Uterus (tissue), 3 donors: ENCODE measurements at regions not wholly inside any gene's neighbourhood (a gene's known extent, or its start where the extent isn't known, plus 50 kb on each side); places are given as distances from the start of the nearest gene placed in this dataset.
A peak's percentile ranks its signal among the peaks of the same experiment; 100 is the strongest.

Experiments used
- DNase-seq, 2 donors: peaks; one replicate each; pipeline ENCODE4 v3.0.0-alpha.2; 2019 to 2020
- H3K27ac ChIP-seq, 2 donors: fragments of 200-600 bp; sonication (generic); 1 replicate in 1 of 2; 2 replicates in 1 of 2; pipeline ENCODE4 v1.5.1; 2016 to 2018
- H3K27me3 ChIP-seq, 2 donors: fragments of 200-600 bp; sonication (generic); one replicate each; pipeline ENCODE4 v1.5.1; 2018 to 2019; ENCODE audit warnings: control low read depth in 1 of 2
- H3K36me3 ChIP-seq, 2 donors: fragments of 200-600 bp; sonication (generic); one replicate each; pipeline ENCODE4 v1.5.1; 2019; ENCODE audit warnings: control low read depth in 1 of 2
- H3K4me1 ChIP-seq, 2 donors: fragments of 200-600 bp; sonication (generic); one replicate each; pipeline ENCODE4 v1.5.1; 2018 to 2019; ENCODE audit warnings: control low read depth in 1 of 2
- H3K4me3 ChIP-seq, 2 donors: fragments of 200-600 bp; sonication (generic); 1 replicate in 1 of 2; 2 replicates in 1 of 2; pipeline ENCODE4 v1.5.1; 2018 to 2019; ENCODE audit warnings: mild to moderate bottlenecking in 1 of 2
- H3K9me3 ChIP-seq, 2 donors: fragments of 200-600 bp; sonication (generic); one replicate each; pipeline ENCODE4 v1.5.1; 2019; ENCODE audit warnings: control low read depth in 1 of 2
- POLR2A ChIP-seq, 2 donors: fragments of 450-650 bp; IDR thresholded peaks; one replicate each; pipeline ENCODE4 v1.6.1; 2016; ENCODE audit warnings: antibody characterized with exemption in 2 of 2, mild to moderate bottlenecking in 1 of 2, moderate library complexity in 1 of 2
- intact Hi-C: fragments of 100-400 bp; cut with DNase I; formaldehyde crosslinking; loops from one replicate; pipeline ENCODE4 v1.15.1; 2023; ENCODE audit warnings: low total_unique reads
- TF ChIP-seq, protein P1 (sequence below), 4 experiments: fragments of 200-600 bp in 2 of 4; fragments of 450-650 bp in 2 of 4; sonication (generic) in 2 of 4; IDR thresholded peaks; one replicate each; pipeline ENCODE4 v1.5.1; 2016 to 2019; ENCODE audit warnings: antibody characterized with exemption in 4 of 4, mild to moderate bottlenecking in 2 of 4, moderate library complexity in 1 of 4
- donor health status: DM: yes; HTN: yes; CAD: no.

DNA sequence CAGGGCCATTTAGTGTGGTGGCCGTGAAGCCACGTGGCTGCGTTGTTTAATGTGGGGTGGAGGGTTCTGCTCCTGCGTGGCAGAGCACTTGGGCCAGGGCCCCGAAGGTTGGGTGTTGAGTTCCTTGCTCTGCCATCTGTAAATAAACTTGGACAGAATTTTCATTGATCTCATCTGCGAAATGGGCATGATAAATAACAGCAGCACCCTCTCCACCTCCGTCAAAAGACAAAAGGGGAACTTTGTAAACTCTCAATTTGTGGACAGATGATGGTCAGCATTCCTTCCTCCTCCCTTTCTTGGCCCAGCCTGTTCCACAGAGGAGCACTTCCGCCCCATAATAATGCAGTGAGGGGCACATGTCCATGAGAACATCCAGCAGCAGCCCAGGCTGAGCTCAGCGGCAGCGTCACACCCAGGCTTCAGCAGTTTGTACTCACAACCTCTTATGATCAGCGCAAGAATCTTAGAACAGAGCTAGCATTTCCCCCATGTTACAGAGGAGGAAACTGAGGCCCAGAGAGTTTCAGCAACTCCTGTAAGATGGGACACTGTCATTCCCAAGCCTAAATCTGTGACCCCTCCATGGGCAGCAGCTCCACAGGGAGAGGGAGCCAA lies 874.5 kb downstream of the BRD1 start:
- H3K9me3 ChIP-seq = no peaks in the 10 kb centered on the region
- no peak for DNase-seq
- intact Hi-C loops = no loop called here
- no peak for TF ChIP-seq POLR2A (IDR thresholded peaks at IDR 0.05)
- TF ChIP-seq, protein P1, sequence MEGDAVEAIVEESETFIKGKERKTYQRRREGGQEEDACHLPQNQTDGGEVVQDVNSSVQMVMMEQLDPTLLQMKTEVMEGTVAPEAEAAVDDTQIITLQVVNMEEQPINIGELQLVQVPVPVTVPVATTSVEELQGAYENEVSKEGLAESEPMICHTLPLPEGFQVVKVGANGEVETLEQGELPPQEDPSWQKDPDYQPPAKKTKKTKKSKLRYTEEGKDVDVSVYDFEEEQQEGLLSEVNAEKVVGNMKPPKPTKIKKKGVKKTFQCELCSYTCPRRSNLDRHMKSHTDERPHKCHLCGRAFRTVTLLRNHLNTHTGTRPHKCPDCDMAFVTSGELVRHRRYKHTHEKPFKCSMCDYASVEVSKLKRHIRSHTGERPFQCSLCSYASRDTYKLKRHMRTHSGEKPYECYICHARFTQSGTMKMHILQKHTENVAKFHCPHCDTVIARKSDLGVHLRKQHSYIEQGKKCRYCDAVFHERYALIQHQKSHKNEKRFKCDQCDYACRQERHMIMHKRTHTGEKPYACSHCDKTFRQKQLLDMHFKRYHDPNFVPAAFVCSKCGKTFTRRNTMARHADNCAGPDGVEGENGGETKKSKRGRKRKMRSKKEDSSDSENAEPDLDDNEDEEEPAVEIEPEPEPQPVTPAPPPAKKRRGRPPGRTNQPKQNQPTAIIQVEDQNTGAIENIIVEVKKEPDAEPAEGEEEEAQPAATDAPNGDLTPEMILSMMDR (IDR thresholded peaks at IDR 0.05) = no peak
- H3K27ac ChIP-seq = no peak overlapping the region
- no peaks in the 10 kb centered on the region for H3K27me3 ChIP-seq
- H3K4me1 ChIP-seq = no peaks in the 10 kb centered on the region
- H3K4me3 ChIP-seq = no peak overlapping the region
- no peaks in the 10 kb centered on the region for H3K36me3 ChIP-seq

DNA sequence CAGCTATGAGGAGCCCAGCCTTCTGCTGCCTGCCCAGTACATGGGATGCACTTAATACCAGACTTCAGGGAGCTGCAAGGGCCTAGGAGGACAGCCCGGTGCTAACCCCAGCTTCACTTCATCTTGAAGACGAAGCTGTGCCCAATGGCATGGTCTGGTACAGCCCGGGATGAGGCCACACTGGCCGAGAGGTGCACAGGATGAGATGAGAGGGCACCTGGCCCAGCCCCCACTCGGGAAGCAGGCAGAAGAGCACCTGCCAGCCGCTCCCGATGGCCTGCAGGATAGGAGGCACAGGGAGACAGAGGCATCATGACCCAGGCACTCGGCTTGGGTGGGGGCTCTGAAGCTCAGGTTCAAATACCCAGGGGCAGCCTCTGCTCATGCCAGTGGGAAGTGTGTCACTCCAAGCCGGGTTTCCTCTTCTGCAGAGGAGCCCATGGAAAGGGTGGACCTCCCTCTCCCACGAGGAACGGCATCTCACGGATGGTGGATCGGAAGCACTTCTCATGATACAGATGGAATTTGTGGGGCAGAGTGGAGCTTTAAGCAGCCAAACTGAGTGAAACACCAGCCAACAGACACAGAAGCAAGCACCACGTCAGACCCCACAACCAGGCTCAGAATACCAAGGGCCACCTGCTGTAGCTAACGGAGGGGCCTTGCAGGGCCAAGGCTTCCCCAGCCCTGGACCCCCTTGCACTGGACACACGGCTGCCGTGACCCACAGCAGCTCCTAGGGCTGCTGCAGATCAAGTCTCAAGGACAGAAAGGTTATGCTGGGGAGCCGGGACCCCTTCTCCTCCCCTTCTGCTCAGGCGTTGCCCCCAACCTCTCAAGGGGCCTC lies 875.2 kb downstream of the BRD1 start:
- intact Hi-C loops = no loop called here
- peak in 1 of 2 donors; percentile 6 for DNase-seq
- Histone ChIP-seq H3K9me3 (no peaks in the 10 kb centered on the region), H3K36me3 (no peaks in the 10 kb centered on the region), H3K4me3 (no peak overlapping the region), H3K27ac (no peak overlapping the region), H3K4me1 (no peaks in the 10 kb centered on the region), H3K27me3 (no peaks in the 10 kb centered on the region)
- TF ChIP-seq POLR2A (IDR thresholded peaks at IDR 0.05) = no peak
- TF ChIP-seq, protein P1 (IDR thresholded peaks at IDR 0.05) = no peak

DNA sequence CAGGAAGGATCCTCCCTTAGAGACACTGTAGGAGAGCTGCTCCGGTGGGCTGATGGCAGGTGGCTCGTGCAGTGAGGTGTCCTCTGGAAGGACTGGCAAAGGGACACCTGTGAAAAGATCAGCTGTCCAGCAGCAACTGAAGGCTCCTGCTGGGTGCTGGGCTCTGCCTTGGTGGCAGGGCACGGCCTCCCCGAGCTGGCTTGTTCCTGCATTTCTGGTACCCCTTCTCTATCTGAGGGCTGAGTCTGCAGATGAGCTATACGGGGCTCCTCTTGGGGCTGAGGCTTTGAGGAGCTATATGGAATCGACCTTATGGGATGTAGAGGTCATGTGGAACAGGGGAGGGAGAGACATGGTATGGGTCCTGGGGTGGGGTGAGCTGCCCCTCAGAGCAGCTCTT lies 875.8 kb downstream of the BRD1 start:
- intact Hi-C loops = no loop called here
- no peak for DNase-seq

DNA sequence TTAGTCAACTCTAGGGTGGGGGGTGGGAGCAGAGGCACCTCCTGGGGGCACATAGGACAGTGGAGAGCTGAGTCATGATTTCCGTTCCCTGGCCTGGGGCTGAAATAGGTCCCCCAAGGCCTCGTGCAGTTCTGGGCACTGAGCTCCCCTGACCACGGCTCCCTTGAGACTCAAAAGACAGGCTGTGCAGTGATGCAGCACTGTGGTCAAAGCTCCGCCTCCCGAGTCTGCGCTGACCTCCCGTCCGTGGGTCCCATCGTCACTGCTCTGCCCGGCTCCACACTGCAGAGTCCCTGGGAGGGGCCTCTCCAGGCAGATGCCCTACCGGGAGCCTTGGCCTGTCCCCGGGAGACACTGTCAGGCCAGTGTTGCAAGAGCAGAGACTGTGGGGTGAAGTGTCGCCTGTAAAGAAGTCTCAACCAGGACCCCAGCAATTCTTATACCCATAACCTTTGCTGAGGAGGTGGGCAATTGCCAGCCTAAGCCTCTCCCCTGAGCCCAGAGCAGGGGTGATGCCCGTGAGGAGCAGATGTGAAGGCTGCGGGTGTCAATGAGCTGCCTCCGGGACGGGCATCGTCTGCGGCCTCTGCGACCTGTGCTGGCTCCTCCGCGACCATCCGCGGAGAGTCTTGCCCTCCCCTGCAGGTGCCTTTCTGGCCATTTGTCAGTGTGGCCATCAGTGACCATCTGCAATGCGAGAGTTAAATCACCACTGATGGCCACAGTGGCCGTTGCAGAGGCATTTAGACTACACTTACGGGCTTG lies 877.3 kb downstream of the BRD1 start:
- H3K27me3 ChIP-seq = no peaks in the 10 kb centered on the region
- no peak for DNase-seq
- no peaks in the 10 kb centered on the region for H3K9me3 ChIP-seq
- H3K36me3 ChIP-seq = no peaks in the 10 kb centered on the region
- no peak overlapping the region for H3K27ac ChIP-seq
- no peaks in the 10 kb centered on the region for H3K4me1 ChIP-seq
- no peak for TF ChIP-seq POLR2A (IDR thresholded peaks at IDR 0.05)
- TF ChIP-seq, protein P1 (IDR thresholded peaks at IDR 0.05) = no peak
- intact Hi-C loops = no loop called here
- no peak overlapping the region for H3K4me3 ChIP-seq

More for the DNA sequence above, 875.8 kb downstream of the BRD1 start:
- TF ChIP-seq POLR2A (IDR thresholded peaks at IDR 0.05) = no peak
- TF ChIP-seq, protein P1 (IDR thresholded peaks at IDR 0.05) = no peak
- H3K4me3 ChIP-seq = no peak overlapping the region
- no peaks in the 10 kb centered on the region for H3K27me3 ChIP-seq
- H3K27ac ChIP-seq = no peak overlapping the region
- no peaks in the 10 kb centered on the region for H3K4me1 ChIP-seq
- no peaks in the 10 kb centered on the region for H3K36me3 ChIP-seq
- H3K9me3 ChIP-seq = no peaks in the 10 kb centered on the region
